ENCODE measurements at regions not wholly inside any gene's neighbourhood (a gene's known extent, or its start where the extent isn't known, plus 50 kb on each side); places are given as distances from the start of the nearest gene placed in this dataset.
"Not testable (repeated sequence)": the region's sequence is repeated elsewhere in the genome, so short reads cannot be mapped to it uniquely, and the experiment has no call there.

DNA sequence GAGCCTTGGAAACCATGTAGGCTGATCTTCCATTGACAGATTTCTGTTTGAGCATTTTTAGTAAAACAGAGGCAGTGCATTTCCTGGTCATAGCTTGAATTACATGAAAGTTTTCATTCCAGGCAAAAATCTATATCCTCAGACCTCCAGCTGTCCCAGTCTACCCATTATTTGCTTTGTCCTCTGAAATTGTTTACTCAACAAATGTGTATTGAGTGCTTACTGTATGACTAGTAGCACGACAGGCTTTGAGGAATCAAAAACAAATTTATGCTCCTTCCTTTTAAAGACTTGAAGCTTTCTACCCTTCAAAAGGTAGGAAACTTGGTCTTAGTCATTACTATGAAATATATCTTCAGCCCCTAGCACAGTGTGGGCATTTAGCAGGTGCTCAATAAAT is 307.9 kb upstream of the IGFBP7 start:
- DNase-seq (ENCODE audit: low spot score) = no peak

DNA sequence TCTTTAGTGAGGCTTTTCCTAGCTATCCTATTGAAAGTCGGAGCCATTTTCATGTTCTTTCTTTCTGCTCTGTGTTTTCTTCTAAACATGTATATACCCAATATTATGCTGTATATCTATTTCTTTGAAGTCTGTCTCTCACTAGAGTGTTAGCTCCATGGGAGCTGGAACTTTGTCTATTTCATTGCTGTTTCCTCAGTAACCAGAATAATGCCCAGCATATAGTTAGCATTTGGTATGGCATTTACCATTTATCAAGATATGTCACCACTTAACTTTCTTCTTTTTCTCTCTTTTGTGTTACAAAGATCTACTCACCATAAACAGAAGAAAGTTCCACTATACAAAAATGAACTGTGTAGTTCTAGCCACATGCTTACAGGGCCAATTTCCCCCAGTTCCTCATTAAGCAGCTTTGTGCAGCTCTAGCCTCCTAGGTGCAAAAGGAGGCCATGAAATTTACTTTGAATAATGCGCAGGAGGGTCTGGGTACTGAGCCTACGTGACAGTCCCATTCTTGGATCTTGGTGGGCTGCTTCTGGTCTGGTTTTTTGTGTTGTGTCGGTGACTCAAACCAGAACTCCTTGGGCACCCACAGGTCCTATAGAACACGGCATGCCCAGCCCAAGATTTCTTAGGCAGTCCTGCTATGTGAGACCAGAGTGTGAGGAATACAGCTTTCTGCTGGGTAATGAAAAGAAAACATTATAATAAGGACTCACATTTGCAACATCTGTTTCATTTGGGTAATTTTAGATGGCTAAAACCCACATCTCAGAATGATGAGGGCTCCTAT is 302.3 kb upstream of the IGFBP7 start:
- no peak for DNase-seq (ENCODE audit: low spot score)

DNA sequence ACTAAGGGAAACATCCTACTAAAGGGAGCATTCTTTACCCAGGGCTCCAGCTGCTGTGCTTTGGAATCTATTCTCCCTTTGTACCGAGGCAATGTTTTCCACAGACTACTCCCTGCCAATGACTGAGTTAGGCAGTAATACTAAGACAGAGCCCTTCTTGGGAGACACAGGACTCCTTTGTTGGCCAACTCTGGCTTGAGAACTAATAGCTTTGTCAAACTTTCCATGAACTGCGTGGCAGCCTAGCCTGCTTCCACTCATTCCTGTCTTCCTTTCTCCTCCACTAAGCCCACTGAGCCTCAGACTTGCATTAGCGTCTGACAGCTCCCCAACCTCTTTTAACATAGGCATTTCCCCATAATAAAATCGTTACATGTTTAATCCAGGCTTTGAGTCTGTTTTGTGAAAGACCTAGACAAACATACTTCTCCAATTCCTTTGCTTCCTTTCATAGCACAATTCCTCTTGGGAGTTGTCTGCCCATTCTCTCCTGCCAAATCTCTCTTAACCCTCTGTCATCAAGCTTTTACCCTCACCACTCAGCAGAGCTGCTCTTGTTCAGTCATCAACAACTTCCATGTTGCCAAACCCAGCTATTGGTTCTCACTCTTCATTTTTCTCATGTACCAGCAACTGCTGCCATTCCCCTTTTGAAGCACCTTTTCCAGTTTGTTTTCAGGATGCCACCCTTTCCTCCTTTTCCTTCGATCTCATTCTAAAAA is 300.3 kb upstream of the IGFBP7 start:
- no peak for DNase-seq (ENCODE audit: low spot score)

DNA sequence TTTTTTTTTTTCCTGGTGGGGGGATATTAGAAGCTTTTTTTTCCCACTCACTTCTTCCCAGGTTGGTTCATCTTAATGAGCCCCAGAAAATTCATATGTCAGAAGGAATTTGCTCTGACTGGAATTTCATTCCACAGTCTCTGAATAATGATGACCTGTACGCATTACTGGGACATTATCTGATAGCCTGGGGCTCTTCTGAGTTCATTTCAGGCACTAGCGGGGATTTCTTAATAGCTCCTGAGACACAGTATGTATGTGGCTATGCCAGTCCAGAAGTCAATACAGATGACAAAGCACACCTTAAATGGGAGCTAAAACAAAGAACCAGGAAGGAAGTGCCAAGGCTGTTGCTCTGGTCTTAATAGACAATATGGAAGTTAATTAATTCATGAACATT is 295.2 kb upstream of the IGFBP7 start:
- DNase-seq (ENCODE audit: low spot score) = no peak

DNA sequence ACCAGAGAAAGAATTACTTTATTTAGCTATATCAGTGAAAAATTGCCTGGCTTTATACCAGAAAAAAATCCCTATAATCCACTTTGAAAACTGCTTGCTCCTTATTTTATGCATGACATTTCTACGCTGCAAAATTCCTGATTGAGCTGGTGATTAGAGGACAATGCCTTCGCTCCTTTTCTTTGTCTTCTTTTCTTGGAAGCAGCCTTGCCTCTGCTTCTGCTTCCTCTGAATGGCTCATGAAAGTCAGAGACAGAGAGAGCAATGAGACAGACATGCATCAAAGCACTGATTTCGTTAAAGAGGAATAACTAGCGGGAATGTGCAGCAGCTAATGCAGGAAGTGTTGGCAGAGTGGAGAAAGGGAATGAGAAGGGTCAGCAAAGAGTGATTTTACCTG is 294.3 kb upstream of the IGFBP7 start:
- no peak for DNase-seq (ENCODE audit: low spot score)

DNA sequence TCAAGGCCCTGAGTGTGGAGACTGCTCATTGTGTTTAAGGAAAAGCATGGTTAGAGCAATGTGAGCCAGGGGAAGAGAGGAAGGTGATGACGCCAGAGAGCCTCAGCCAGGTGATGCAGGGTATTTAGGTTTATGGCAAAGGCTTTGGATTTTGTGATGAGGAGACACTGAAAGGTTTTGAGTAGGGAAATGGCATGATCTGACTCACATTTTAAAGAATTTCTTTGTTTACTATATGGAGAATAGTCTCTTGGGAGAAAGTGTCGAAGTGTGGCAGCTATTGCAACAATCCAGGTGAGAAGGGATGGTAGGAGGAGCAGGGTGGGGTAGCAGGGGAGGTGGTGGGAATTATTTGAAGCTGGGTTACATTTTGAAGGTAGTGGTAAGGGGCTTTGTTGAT is 293.4 kb upstream of the IGFBP7 start:
- no peak for DNase-seq (ENCODE audit: low spot score)

DNA sequence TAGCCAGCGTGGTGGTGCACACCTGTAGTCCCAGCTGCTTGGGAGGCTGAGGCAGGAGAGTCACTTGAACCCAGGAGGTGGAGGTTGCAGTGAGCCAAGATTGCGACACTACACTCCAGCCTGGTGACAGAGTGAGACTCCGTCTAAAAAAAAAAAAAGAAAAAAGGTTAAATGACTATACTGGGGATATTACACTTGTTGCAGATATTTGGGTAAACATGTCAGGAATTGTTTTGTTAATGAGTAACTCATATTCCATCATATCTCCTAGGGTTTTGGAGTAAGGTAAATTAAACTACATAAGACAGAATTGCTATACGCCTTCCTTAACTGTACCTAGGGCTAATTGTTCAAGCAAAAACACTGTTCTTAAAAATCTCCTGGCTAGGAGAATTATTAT is 291.4 kb upstream of the IGFBP7 start:
- DNase-seq (ENCODE audit: low spot score) = no peak

DNA sequence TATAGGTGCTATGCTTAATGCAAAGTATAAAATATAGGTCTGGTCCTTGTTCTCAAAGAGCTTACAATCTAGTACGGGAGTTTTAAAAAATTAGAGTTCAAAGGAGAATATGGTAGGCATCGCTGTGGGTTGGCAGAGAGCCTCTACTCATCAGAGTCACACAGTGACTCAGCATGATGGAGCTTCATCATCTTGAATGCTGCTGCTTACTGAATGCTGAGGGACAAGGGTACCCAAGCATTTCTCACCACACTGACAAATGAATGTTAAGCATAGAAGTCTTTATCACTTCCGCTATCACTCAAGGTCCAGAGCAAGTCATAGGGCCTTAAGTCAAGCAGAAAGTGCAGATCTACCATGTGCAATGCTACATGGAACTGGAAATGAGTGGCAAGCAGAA is 268.6 kb upstream of the IGFBP7 start:
- DNase-seq (ENCODE audit: low spot score) = no peak

DNA sequence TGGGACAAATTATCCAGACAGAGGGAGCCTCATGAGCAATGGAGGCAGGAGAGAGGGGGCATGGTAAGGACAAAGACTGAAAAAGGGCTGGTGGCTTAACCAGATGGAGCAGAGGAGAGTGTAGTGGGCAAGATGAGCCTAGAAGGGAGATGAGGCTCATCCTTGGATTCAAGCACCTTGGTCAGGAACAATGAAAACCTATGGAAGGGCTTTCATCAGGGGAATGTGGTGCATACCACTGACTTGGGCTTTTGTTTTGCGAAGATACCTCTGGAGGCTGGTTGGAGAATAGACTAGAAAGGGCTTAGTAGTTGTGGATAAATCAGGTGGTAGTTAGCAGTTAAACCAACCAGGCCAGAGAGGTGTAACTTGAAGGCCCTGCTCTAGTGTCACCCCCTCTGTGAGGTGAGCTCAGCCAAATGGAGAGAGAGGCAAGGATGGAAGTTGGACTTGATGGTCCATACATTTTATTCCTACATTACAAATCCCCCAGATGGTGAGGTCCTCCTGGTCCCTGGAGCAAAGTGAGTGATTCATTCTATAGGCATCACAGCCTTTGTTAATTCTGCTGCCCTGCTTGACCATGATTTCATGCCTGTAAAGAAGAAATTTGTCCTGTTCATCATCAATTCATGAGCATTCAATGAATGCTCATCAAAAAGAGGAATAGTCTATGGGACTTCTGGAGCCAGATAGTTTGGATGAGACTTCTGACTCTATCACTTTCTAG is 264.8 kb upstream of the IGFBP7 start:
- no peak for DNase-seq (ENCODE audit: low spot score)

DNA sequence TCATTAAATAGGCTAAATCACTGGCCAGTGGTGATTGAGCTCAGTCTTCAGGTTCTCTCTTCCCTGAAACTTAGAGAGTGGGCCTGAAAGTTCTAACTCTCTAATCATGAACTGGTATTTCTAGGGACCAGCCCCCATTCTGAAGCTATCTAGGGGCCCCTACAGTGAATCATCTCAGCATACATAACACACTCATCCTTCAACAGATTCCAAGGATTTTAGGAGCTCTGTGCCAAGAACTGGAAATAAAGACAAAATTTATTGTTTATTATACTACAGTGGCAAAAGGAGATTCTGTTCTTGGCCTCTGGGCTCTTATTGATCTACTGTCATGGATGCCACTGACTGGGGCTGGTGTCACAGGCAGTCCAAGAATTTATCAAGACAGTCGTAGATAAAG is 263.8 kb upstream of the IGFBP7 start:
- DNase-seq (ENCODE audit: low spot score) = no peak

DNA sequence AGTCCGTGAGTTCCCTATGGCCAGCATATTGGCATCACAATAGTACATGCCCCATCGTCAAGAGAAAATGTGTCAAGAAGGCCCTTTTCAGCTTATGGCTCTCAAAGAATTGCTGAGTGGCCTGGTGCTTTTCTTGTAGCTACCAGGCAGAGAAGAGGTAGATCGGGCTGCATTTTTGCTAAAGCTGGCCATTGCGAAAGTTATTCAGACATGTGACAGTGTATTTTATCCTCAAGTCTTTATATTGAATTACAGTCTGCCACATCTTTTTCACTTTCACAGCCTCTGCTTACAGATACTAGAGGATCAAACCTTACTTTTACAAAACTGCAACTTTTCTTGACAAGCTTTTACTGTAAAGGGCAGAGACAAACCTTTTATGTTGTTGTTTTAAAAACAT is 261.5 kb upstream of the IGFBP7 start:
- DNase-seq (ENCODE audit: low spot score) = no peak

DNA sequence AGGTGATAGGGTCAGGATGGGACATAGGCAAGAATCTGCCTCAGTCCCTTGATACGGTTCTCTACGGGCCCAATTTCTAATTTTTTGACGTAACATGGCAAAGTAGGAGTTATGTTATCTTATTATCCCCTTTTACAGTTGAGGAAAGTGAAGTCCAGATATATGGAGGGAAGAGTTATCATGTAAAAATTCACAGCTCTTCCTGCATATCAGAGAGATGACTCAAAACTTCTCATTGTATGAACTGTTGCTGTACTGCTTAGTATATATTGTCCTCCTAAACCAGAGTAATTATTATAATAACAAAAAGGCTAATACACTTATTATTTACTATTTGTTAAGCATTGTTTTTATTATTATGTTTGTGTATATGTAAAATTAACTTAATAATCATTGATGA is 260.5 kb upstream of the IGFBP7 start:
- DNase-seq (ENCODE audit: low spot score) = no peak

DNA sequence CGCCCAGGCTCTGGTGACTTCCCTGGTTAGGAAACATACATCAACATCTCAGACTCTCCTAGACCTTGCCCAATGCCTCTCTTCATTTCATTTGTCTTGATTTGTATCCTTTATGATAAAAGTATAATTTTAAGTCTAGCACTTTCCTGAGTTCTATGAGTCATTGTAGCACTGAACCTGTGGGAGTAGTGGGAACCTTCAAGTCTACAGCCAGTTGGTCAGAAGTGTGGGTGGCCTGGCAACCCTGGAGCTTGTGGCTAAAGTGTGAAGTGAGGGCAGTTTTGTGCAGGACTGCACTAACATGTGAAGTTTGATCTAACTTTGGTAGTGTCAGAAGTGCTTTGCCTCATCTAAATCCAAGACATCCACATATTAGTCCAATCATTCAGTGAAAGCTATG is 259.3 kb upstream of the IGFBP7 start:
- no peak for DNase-seq (ENCODE audit: low spot score)

DNA sequence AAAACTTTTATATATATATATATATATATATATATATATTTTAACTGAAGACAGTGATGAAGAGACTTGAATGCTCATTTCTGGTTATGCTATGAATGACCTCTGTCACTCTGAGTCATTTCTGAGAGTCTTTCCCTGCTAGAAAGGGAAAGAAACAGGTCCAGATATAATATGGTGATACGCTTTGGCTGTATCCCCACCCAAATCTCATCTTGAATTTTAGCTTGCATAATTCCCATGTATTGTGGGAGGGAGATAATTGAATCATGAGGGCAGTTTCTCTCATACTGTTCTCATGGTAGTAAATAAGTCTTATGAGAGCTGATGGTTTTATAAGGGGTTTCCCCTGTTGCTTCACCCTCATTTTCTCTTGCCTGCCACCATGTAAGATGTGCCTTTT is 254.1 kb upstream of the IGFBP7 start:
- no peak for DNase-seq (ENCODE audit: low spot score)

DNA sequence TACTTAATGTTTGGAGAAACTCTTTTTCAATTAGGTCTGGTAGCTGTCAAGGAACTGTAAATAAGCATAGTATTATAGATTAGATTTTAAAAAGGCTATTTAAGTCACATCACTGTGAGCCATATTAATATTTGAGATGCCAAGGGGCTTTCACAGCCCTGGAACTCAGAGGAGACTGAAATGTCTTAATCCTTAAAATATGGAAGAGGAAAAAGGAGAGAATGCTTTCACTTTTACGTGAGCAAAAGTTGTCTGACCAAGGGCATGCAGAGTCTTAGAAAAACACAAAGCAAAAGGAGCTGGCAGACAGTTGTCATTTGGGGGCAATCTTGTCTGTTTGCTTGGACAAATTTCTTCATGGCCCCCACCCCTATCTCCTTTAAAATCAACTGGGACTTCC is 253.2 kb upstream of the IGFBP7 start:
- no peak for DNase-seq (ENCODE audit: low spot score)

DNA sequence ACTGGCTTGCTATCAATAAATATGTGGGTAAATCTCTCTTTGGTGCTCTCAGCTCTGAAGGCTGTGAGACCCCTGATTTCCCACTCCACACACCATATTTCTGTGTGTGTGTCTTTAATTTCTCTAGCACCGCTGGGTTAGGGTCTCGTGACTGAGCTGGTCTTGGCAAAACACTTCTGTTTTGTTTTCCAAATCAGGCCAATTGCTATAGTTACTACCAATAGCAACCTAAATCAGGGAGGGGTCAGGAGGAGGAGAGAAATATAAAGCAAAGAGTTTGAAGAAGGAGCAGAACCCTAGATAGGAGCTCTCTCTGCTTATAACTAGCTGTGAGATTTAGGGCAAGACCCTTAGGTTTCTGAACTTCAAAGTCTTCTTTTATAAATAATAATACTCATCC is 250.5 kb upstream of the IGFBP7 start:
- no peak for DNase-seq (ENCODE audit: low spot score)

DNA sequence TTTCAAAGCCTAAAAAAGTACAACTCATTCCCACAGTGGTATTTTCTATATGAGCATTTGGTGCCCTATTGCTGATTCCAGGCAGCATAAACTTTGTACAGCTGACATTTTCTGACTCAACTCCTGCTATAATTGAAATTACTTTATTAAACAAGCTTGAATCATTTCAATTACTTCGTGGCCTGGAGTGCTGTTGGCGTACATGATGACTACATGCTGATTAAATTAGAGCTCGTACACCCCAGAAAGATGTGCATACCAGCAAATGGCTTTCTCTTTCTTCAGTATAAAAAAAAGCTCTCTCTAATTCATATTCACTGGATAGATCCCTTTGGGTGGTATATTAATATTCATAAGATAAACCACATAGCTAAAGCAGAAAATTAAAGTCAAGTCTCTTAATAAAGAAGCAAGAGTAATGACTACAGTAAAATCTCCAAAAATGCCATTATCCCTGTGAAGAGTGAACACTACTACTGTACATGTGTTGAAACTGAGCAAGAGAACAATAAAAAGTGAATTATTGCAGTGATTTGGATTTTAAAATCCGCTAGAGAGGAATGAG is 245.0 kb upstream of the IGFBP7 start:
- DNase-seq (ENCODE audit: low spot score) = no peak

DNA sequence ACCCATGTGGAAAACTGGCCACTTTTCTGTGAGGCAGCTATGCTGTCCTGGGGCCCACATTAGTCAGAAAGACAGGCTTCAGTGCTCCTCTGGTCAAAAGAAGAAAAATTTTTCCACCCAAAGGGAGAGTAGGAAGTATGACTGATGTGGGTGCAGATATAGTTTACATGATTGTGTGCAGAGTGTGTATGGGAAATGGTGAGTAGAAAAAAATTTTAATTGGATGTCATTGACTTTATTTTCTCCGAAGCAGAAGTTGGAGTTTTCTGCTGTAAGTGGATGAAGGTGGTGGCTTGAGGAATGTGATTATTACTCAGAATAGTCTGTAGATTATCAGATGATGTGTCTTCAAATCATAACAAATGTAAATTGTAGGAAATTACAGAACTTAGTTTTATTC is 241.5 kb upstream of the IGFBP7 start:
- no peak for DNase-seq (ENCODE audit: low spot score)

DNA sequence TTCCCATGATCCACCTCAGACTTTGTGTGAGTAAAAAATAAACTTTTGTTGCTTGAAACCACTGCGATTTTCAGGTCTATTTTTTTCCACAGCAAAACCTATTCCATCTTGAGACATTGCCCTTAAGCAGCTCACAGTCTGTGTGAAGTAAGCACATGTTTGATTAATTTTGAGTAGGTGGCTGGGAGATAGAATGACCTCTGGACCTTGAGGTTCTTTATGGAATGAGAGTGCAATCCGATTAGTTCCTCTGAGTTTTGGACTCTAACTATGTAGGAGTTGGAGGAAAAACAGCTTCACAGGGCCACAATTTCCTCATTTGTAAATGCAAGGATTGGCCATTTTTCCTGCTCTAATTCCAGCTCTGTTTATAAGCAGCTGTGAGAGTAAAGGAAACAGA is 234.1 kb upstream of the IGFBP7 start:
- DNase-seq (ENCODE audit: low spot score) = no peak

DNA sequence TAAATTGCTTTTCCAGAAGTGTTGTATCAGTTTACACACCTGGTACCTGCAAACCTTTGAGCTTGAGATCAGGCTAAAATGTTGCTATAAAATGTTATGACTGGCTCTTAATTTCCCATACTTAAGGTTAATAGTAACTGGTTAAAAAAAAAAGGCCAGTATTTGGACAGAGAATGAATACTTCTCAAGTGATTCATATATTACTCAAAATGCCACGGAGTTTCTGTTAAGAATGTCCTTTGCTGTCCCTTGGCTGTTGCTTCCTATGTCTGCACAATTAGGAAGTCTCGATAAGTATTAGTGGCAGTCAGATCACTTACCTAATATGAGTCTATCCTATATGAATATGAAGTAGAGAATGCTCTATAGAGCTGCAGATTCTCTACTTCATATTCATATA is 232.2 kb upstream of the IGFBP7 start:
- DNase-seq (ENCODE audit: low spot score) = no peak

DNA sequence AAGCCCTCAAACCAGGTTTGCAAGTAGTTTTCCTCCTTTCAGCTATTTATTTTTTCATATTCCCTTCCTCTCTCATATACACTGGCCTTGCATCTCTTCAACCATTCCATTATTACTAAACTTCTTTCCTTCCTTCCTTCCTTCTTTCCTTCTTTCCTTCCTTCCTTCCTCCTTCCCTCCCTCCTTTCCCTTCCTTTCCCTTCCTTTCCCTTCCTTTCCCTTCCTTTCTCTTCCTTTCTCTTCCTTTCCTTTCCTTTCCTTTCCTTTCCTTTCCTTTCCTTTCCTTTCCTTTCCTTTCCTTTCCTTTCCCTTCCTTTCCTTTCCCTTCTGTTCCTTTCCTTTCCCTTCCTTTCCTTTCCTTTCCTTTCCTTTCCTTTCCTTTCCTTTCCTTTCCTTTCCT is 228.7 kb upstream of the IGFBP7 start:
- not testable (repeated sequence) for DNase-seq (ENCODE audit: low spot score)

DNA sequence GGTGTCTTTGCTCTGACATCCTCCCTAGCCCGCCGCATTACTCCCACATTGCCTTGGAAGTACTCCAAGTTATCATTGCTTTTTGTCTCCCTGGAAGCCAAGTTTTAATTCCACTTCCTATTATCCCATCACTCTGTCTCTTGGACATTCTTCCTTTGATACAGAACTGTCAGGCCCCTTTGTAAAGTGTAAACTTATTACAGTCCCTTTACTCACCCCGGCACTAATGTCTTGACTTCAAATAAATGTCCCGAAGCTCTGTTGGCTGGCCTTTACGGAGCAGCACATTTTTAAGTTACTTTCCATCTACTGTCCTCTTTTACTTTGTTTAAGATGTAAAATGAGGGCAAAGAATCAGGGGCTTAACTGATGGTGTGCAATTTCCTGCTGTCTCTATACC is 223.5 kb upstream of the IGFBP7 start:
- DNase-seq (ENCODE audit: low spot score) = no peak

DNA sequence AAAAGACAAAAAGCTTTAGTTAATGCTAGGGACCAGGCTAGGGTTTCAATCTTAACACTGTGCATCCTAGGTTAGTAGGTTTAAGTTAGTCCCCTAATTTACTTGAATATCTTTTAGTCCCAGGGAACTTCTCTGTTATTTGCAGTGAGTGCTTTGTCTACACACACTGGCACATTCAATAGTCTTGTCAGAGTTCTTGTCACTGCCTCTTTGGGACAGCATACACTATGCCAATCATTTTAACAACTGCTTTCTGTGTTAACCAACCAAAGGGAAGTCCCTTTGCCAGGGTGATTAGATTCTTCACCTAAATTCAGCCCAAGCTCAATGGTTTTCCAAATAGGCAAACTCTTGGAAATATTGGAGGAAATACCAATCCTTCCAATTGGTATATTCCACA is 221.8 kb upstream of the IGFBP7 start:
- DNase-seq (ENCODE audit: low spot score) = no peak
